ENCODE measurements at regions not wholly inside any gene's neighbourhood (a gene's known extent, or its start where the extent isn't known, plus 50 kb on each side); places are given as distances from the start of the nearest gene placed in this dataset.

- H3K27ac ChIP-seq (replicated peaks in 1 of 4): no peak overlapping the region
- no peak for TF ChIP-seq CTCF (IDR thresholded peaks at IDR 0.05)
- TF ChIP-seq EP300 (IDR thresholded peaks at IDR 0.05): no peak
- TF ChIP-seq POLR2AphosphoS5 (IDR thresholded peaks at IDR 0.05): no peak
- no peak for TF ChIP-seq POLR2A (IDR thresholded peaks at IDR 0.05; ENCODE audit: low read depth)
- no peak for DNase-seq (ENCODE audit: extremely low spot score)
- H3K4me1 ChIP-seq: peaks cover 26 to 34% (median 30%) of the 10 kb centered on the region in 4 donors
- H3K9me3 ChIP-seq: no peaks in the 10 kb centered on the region
- intact Hi-C loops (cut with DNase I): no loop called here
- WGBS: 84% methylated on average over 4 of the region's 4 CpGs
- H3K4me3 ChIP-seq: no peak overlapping the region
- no peaks in the 10 kb centered on the region for H3K27me3 ChIP-seq
- H3K36me3 ChIP-seq: no peaks in the 10 kb centered on the region
Observed at GRCh38 chr15:69597061-69597592, 144.5 kb downstream of the RPLP1 start.

- 93% methylated on average over 5 of the region's 5 CpGs for WGBS
- Histone ChIP-seq H3K9me3 (no peaks in the 10 kb centered on the region), H3K4me3 (no peak overlapping the region), H3K4me1 (peaks cover 19 to 26% (median 23%) of the 10 kb centered on the region in 4 donors), H3K27ac (replicated peaks in 1 of 4) (no peak overlapping the region), H3K36me3 (no peaks in the 10 kb centered on the region), H3K27me3 (no peaks in the 10 kb centered on the region)
- TF ChIP-seq POLR2A (IDR thresholded peaks at IDR 0.05; ENCODE audit: low read depth): no peak
- no peak for TF ChIP-seq CTCF (IDR thresholded peaks at IDR 0.05)
- no peak for TF ChIP-seq POLR2AphosphoS5 (IDR thresholded peaks at IDR 0.05)
- no peak for TF ChIP-seq EP300 (IDR thresholded peaks at IDR 0.05)
- intact Hi-C loops (cut with DNase I): no loop called here
- DNase-seq (ENCODE audit: extremely low spot score): no peak
Observed at GRCh38 chr15:69599271-69599670, 146.7 kb downstream of the RPLP1 start.

GRCh38 chr15:69600556-69601085, 148.0 kb downstream of the RPLP1 start:
- intact Hi-C loops (cut with DNase I): no loop called here
- Histone ChIP-seq H3K27ac (replicated peaks in 1 of 4) (no peak overlapping the region), H3K9me3 (no peaks in the 10 kb centered on the region), H3K27me3 (no peaks in the 10 kb centered on the region), H3K4me1 (peaks cover 6 to 12% (median 10%) of the 10 kb centered on the region in 4 donors), H3K36me3 (no peaks in the 10 kb centered on the region), H3K4me3 (no peak overlapping the region)
- 93% methylated on average over 3 of the region's 3 CpGs for WGBS
- TF ChIP-seq CTCF (IDR thresholded peaks at IDR 0.05) (no peak), EP300 (IDR thresholded peaks at IDR 0.05) (no peak), POLR2AphosphoS5 (IDR thresholded peaks at IDR 0.05) (no peak), POLR2A (IDR thresholded peaks at IDR 0.05; ENCODE audit: low read depth) (no peak)
- DNase-seq (ENCODE audit: extremely low spot score): no peak

GRCh38 chr15:69601711-69602504, 149.3 kb downstream of the RPLP1 start:
- TF ChIP-seq POLR2A (IDR thresholded peaks at IDR 0.05; ENCODE audit: low read depth) (no peak), POLR2AphosphoS5 (IDR thresholded peaks at IDR 0.05) (no peak), EP300 (IDR thresholded peaks at IDR 0.05) (no peak), CTCF (IDR thresholded peaks at IDR 0.05) (no peak)
- no peak overlapping the region for H3K4me3 ChIP-seq
- H3K27me3 ChIP-seq: no peaks in the 10 kb centered on the region
- no peaks in the 10 kb centered on the region for H3K36me3 ChIP-seq
- H3K4me1 ChIP-seq: no peaks in the 10 kb centered on the region
- no peak overlapping the region for H3K27ac ChIP-seq (replicated peaks in 1 of 4)
- DNase-seq (ENCODE audit: extremely low spot score): no peak
- no peaks in the 10 kb centered on the region for H3K9me3 ChIP-seq
- WGBS: 85% methylated on average over 6 of the region's 7 CpGs
- intact Hi-C loops (cut with DNase I): no loop called here

All from esophagus muscularis mucosa (tissue), 4 donors.